ENCODE measurements at regions not wholly inside any gene's neighbourhood (a gene's known extent, or its start where the extent isn't known, plus 50 kb on each side); places are given as distances from the start of the nearest gene placed in this dataset.
A peak's percentile ranks its signal among the peaks of the same experiment; 100 is the strongest.

DNA sequence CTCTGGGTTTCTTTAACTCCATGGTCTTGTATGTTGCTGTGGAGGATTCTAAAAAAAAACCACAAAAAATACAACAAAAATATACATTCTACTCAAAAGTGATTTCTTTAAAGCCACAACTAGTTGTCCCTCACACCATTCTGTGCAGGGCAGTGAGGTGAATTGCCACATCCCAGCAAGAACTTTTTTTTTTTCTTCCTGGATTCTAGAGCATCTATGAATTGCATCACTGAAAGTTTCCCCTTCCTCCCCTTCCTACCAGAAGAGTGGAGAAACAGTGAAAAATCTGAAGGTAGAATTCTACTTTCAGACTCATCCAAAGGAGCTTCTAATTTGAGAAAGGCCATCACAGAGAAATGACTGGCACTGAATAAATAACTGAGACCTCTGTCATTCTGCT, 395.3 kb downstream of the AEBP2 start:
- no peak for DNase-seq

DNA sequence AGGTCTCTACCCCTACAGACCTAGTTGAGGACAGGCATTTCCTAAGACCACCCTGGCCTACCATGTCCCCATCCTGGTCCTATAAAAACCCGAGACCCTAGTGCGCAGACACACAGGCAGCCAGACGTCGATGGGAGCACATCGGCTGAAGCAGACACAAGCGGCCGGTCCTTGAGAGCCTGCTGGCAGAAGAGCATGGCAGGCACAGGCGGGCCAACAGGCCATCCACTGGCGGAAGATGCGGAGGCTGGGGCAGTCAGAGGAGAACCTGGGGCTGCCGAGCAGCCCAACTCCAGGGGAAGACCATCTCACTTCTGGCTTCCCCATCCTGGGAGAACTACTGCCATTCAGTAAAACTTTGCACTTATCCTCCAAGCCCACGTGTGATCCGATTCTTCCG, 396.8 kb downstream of the AEBP2 start:
- DNase-seq, result no peak

DNA sequence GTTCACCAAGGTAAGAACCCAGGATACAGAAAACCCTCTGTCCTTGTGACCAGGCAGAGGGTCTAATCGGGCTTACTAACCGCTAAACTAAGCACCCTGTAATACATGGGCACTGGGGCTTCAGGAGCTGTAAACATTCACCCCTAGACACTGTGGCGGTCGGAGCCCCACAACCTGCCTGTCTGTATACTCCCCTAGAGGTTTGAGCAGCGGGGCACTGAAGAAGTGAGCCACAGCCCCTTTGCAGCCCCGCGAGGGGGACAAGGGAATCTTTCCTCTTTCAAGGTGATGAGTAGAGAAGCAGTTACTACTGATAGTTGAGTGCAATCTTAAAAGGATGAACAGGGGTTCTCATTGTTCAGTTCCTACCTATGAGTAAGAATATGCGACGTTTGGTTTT, 397.2 kb downstream of the AEBP2 start:
- no peak for DNase-seq

DNA sequence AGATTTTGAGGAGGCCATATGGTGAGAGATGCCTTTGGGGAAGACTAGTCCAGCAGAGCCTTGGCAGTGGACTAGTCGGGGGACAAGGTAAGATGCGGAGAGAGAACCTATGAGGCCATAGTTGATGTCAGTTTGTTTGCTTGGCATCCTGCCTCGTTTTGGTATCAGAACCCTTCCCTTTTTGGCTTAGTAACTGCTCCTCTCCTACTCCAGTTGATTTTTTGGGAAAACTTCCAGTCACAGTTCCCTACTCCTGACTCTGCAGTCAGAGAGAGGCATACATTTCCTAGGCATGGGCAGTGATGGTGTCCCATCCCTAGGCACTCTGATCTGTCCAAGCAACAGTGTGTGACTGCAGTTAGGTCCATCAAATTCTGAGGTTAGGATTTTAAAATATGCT, 398.3 kb downstream of the AEBP2 start:
- DNase-seq, result no peak

DNA sequence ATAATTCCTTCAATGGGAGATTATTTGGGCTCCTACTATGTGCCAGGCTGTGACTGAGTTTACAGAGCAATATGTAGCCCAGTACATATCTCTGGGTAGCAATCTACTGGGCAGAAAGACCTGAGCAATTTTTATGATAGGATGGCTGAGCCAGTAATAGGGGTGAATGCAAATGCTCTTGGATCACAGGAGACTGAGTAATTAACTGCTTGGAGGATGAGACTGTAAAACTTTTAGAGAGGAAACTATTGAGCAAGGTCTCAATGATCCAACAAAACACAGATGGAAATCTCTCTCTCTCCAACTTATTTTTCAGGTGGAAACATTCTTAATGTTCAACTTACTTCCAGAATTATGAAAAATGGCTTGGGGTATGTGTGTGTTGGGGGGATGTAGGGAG, 402.2 kb downstream of the AEBP2 start:
- no peak for DNase-seq

DNA sequence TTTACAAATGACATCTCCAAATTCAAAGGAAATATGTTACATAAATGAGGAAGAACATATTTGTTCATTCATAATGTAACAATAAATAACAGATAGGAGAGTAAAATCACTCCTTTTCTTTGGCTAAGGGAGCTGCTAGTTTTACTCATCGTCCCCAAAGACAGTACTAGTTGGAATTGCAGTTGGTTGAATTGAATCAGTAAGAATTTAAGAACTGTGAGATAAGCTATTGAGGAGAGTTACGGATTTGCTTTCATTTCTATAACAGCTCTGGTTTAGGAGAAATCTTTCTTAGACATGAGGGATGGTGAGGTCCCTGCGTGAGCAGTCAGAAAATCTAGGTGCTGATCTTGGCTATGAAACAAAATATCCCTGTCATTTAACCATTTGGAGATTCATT, 402.8 kb downstream of the AEBP2 start:
- no peak for DNase-seq

DNA sequence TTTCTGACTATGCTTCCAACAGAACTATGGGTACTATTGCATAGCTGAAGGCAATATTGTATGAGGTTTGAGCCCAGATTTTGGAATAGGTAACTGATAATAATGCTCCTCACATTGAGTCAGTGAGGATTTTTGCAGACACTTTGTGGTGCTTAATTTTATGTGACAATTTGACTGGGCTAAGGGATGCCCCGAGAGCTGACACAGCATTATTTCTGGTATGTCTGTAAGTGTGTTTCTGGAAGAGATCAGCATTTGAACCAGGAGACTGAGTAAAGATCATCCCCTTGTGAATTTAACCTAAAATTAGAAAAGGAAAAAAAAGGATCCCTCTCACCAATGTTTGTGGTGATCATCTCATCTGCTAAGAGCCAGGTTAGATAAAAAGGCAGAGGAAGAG, 404.9 kb downstream of the AEBP2 start:
- DNase-seq, result no peak

DNA sequence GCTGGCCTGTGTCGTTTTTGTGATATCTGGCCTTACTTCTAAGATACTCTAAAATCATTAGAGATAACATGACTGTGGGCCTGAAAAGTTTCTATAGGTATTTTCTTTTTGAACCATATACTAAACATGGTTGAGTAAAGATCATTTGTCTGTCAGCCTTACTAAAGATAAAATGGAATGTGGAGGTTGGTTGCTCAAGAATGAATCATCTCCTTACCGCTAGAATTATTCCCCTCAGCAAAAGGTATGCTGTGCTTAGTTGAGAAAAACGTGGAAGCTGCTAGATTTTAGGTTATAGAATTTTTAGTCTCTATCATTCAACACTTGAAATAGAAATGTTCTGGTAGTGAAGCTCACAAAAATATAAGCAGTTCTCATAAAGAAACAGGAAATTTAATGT, 407.3 kb downstream of the AEBP2 start:
- DNase-seq, result peak; percentile 76

DNA sequence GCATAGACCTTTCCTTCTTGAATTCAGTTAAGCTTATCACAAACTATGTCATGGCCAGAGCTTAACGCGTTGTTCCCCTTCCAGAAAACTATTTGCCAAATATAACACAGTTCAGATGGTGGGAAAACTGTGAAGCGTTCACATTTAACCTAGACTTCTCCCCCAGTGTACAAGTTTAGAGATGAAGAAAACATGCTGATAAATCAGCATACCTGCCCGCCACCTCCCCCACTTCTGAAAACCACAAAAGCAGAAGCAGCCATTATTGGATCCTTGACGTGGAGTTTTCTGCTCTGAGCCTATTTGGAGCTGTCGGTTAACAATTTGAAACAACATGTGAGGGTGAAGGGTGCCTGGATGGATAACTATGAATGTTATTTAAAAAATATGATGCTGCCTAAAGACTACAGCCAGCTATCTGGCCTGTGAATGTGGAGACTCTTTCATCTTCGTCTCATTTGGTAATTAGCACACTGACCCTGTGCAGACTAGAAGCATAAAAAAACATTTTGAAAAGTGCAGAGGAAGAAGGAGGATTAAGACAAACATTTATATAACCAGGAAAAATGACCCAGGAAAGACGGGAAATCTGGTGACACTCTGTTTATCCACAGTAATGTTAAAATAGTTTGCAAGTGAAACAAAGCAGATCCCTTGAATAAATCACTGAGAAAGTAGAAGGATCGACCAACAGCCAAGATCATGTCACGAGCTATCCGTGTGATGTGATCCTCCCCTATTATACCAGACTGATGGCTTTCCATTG, 408.2 kb downstream of the AEBP2 start:
- DNase-seq, result peak; percentile 77

DNA sequence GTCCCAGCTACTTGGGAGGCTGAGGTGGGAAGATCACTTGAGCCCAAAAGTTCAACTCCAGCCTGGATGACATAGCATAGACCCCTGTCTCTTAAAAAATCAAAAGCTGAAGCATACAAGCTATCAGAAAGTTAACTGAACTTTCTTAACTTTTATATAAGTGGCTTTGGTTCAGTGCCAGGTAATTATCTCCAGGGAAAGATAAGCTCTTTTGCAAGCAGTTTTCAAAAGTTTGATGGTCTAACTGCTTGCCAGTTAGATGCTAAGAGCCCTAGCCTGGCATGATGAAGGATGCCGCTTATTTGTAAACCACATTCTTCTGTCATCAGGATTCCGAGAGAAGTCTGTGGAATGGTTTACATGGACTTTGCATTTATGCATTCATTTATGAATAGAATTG, 409.1 kb downstream of the AEBP2 start:
- no peak for DNase-seq

DNA sequence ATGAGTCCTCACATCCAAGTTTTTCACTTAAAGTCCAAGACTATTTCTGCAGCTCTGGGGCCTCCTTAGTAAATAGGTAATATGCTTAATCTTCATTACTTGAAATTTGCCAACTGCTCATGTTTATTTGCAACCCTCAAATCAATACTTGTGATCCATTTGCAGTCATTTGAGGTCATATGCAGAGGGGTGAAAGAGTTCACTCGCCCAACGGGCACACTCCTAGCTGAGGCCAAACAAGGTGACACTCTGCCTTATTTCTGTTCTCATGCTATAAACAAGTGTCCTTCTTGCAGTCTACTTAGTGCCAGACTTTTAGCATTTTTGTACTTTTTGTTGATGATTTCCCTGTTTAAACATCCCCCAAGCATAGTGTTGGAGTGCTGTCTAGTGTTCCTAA, 409.9 kb downstream of the AEBP2 start:
- DNase-seq, result no peak

DNA sequence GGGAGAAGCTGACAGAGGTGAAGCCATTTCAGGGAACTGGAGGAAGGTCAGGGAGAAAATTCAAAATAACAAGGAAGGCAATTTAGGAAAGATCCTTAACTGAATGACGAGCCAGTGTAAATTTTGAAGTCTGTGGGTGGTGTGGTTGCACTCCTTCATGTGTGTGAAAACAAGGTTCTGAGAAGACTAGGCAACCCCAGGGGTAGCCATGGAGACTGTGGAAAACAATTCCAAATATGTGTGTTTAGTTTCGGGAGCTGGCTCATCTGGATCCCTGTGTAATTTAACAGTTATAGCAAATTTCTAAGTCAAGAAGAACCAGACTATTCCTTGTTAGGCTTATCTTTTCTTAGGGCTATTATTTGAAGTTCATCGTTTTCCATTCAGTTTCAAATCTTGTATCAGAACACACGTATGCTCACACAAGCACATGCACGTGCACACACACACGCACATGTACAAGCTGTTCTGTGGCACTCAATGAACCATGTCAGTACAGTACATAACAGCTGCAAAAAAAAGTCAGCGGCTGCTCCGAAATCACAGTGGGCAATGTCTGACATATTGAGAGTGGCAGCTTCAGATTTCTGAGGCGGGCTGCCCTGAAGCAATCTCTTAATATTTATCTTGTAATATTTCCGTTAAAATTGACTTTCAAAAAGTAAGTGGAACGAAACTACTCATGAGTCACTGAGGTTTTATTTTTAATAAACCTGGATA, 411.2 kb downstream of the AEBP2 start:
- DNase-seq, result peak; percentile 68

DNA sequence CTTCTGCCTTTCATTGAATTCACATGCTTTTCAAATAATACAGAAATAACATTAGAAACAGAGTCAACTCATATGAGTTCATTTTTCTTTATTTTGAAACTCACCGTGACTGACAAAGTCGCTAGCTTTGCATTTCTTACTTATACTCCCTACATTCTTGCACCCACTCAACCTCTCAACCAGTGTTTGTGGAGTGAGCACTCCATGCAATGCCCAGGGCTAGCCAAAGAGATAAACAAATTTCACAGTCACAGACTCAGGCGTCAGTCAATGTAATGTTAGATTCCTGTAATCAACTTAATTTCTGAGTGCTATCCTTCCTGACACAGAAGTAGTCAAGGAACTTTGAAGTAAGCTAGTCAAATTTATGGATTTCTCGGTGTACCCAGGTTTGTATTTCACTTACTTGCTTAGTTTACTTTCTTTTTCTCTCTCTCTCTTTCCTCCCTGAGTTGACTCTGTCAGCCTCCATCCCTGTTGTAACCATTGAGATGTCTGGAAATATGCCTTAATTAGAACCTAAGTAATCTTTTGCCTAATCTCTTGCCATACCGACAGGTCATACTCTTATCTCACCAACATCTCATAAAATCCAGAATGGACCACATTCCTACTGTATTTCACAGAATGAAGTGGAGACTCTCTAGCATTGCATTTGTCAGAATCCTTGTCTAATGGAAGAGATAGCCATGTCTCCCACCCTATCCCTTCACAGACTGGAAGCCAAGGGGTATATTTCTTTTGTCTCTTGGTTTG, 413.0 kb downstream of the AEBP2 start:
- DNase-seq, result no peak

DNA sequence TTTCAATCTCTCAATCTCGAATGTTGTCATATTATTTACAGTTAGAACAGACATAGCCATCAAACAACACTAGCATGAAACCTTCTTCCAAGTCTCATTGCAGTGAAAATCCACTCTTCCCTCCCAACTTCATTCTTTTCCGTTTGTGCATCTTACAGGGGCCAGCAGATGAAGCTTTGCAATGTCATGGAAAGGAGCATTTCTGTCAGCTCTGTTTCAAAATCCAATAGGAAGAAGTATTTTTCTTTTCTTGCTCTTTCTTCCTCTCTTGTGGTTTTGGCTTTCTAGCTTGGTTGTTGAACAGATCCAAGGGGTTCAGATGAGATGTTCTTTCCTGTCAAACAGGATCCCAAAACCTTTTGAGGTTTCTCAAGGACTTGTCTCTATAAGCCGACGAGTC, 416.6 kb downstream of the AEBP2 start:
- DNase-seq, result no peak

DNA sequence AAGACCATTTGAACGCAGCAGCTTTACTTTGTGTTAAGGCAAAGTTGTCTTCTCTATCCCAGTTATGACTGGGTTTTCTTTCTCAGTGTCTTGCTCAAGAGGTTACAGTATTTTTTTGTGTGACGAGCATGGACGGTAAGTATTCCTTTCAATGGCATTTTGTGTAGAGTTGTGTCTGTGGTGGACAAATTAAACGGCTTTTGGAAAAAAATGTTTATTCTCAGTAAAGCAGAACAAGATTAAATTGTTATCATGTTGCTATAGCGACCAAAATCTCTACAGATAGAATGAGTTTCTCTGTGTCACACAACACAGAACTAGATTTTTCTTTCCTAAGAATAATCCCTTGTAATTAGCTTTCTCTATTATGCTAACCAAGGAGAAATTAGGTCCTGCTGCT, 417.1 kb downstream of the AEBP2 start:
- no peak for DNase-seq

DNA sequence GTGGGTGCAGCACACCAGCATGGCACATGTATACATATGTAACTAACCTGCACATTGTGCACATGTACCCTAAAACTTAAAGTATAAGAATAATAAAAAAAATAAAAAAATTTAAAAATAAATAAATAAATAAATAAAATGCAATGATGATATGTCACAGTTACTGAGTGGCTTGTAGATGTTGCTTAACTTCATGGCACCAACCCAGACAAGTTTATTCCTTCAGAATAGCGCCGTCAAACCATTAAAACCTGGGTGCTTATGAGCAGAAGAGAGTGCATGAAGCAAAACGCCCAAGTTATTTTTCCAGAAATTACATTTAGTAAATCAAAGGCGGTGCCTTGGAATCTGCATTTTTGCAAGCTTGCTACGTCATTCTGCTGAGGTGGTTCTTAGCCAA, 417.9 kb downstream of the AEBP2 start:
- no peak for DNase-seq

DNA sequence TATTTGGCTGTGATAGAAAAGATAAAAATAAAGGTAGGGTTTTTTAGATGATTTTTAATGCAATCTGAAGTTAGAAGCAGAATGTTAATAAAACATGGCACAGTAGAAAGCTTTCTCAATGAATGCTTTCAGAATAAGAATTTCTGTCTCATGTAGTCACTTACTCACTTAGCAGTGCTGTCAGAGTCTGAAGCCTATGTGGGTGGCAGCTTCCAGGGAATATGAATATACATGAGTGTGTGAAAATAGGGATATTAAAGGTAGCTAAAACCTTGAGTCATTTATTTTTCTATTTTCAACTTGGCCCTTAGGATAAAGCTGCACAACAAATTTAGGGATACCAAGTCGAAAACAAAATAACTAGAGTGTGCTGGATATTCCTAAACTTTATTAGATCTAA, 427.9 kb downstream of the AEBP2 start:
- no peak for DNase-seq

DNA sequence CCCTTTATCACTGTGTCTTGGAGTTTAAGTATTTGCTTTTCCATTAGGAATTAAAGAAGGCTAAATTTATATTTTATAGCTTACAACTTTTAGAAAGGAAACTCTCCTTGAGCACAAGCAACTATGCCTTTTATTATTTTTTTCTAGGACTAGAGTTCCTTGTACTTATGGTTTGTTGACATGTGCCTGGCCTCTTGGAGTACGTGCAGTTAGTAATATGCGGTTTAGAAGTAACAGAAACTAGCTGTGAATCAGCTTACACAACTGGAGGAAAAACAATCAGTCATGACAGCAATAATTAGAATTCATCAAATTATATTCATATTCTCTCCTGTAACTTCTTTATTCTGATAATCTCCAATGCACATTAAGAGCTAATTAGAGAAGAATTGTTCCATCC, 428.7 kb downstream of the AEBP2 start:
- no peak for DNase-seq

DNA sequence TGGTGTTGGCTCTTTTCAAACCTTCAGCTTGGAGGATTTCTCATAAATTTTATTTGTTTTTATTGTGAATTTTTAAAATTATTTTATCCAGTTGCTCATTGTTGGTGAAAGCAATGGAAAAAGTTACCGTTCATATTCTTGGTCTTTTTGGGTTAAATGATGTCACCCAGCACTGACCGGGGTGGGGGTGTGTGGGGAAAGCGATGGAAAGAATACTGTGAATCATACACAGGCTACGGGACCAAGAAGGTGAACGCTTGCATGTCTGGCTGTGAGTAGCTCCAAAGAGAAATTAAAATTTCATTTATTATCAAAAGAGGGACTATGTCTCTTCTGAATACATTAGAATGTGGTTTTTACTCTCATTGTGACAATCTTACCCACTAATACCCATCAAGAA, 430.1 kb downstream of the AEBP2 start:
- no peak for DNase-seq

DNA sequence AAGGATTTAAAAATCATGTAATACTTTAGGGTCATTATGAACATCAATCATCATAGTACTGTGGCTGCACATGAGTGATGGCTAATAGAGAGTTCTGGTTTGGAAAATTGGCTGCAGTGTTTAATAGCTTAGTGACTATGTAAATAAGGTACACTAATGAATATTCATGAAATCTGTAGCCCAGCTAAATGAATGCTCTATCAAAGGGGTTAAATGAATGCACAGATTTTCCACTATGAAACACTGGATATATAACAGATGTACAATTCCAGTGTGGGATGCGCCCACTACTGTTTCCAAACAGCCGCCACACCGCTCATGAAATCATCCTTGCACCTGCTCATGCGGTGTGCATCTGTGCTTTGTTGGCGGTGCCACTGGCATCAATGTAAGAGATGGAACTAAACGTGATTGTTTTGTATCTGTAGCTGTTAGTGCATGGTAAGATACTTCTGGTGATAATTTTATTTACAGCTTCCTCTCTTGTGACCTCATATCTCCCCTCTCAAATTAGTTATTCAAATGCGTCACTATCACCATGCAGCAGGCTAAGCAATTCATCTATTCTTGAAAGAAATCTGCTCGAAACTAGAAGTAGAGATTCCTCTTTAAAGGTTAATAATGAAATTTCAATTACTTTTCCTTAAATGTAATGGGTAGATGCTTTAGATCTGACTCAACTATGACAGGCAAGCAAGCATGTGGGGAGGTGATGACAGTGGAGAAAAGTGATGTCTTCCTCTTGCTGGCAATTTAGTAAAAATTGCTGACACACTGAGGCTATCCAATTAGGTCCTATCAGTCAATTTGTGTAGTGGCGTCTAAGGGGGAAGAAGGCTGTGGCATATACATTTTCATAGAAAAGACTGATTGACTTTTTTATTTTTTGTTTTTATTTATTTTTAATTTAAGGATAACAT, 433.6 kb downstream of the AEBP2 start:
- DNase-seq, result peak; percentile 84

DNA sequence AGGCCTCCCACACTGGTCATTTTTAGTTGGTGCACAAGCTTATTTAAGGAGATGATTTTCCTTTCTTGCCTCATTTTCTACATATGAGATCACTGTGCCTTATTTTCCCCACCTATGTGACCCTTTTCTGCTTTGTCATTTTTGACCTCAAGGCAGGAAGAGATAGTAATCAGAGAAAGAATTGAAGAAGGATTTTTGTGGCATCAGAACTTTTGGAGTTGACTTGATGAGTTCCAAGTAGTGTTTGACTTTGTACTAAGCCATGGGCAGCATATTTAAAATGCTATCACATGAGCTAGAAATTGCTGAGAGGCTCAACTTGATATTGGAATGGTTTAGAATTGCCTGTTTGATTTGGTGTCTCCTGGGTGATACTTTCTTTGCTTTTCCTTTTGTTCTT, 440.8 kb downstream of the AEBP2 start:
- no peak for DNase-seq

DNA sequence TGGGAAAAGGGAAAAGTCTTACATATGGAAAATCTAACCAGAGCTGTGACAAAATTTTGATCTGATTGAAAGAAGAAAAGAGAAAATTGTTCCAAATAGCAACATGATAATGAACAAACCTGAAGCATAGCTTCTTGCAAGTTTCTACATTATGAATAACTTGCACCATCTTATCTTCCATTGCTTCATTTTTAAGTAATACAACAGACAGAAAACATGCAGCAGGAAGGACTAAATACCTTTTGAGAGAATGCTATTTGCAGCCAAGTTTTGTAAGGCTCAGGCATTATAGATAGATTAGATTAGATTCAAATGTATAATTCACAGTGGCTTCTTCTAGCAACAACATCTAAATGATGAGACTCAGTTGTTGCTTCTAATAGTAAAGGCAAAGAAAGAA, 441.4 kb downstream of the AEBP2 start:
- DNase-seq, result no peak

DNA sequence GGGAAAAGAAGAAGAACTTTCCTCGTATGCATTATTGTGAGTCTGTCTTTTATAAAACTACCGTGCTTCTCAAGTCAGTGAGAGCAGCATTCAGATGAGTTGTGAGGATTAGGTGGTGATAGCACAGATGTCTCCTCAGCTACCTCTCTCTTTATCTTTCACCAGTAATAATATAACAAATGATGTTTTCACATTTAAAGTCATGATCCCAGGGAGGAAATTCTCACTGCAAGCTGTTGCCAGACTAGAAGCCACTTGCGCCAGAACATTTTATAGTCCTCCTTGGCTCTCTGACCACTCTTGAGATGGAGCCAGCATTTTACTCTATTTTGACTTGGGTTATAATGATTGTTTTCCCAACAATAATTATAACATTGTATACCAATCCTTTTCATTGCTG, 443.1 kb downstream of the AEBP2 start:
- DNase-seq, result no peak
